CMK (cell line): ENCODE measurements at regions not wholly inside any gene's neighbourhood (a gene's known extent, or its start where the extent isn't known, plus 50 kb on each side); places are given as distances from the start of the nearest gene placed in this dataset.
A peak's percentile ranks its signal among the peaks of the same experiment; 100 is the strongest.

ENCODE experiments used
- DNase-seq: peaks from one replicate; pipeline ENCODE4 v3.0.0-alpha.2; 2010; ENCODE audit warnings: low read depth

GRCh38 chr7:112882991-112883390, 92.8 kb upstream of the TMEM168 start:
- DNase-seq, result no peak

- DNase-seq, result no peak
Observed at GRCh38 chr7:112882511-112882910, 92.3 kb upstream of the TMEM168 start.

- no peak for DNase-seq
Observed at GRCh38 chr7:112882022-112882421, 91.8 kb upstream of the TMEM168 start.

- no peak for DNase-seq
Observed at GRCh38 chr7:112880818-112881418, 90.7 kb upstream of the TMEM168 start.

GRCh38 chr7:112877691-112878460, 87.7 kb upstream of the TMEM168 start:
- DNase-seq, result no peak

GRCh38 chr7:112876877-112877276, 86.7 kb upstream of the TMEM168 start:
- no peak for DNase-seq

GRCh38 chr7:112874909-112875308, 84.7 kb upstream of the TMEM168 start:
- no peak for DNase-seq

- no peak for DNase-seq
Observed at GRCh38 chr7:112873831-112874553, 83.8 kb upstream of the TMEM168 start.

- peak; percentile 33 for DNase-seq
Observed at GRCh38 chr7:112869111-112869774, 79.0 kb upstream of the TMEM168 start.

GRCh38 chr7:112868609-112869008, 78.4 kb upstream of the TMEM168 start:
- DNase-seq, result no peak

- DNase-seq, result no peak
Observed at GRCh38 chr7:112866424-112866823, 76.2 kb upstream of the TMEM168 start.

- no peak for DNase-seq
Observed at GRCh38 chr7:112864380-112864779, 74.2 kb upstream of the TMEM168 start.

- DNase-seq, result no peak
Observed at GRCh38 chr7:112858838-112859237, 68.6 kb upstream of the TMEM168 start.

- DNase-seq, result no peak
Observed at GRCh38 chr7:112855227-112855626, 65.0 kb upstream of the TMEM168 start.

- no peak for DNase-seq
Observed at GRCh38 chr7:112854169-112854568, 64.0 kb upstream of the TMEM168 start.

GRCh38 chr7:112853422-112853821, 63.2 kb upstream of the TMEM168 start:
- DNase-seq, result no peak

GRCh38 chr7:112843151-112843550, 53.0 kb upstream of the TMEM168 start:
- DNase-seq, result no peak
